ENCODE measurements at regions not wholly inside any gene's neighbourhood (a gene's known extent, or its start where the extent isn't known, plus 50 kb on each side); places are given as distances from the start of the nearest gene placed in this dataset.

DNA sequence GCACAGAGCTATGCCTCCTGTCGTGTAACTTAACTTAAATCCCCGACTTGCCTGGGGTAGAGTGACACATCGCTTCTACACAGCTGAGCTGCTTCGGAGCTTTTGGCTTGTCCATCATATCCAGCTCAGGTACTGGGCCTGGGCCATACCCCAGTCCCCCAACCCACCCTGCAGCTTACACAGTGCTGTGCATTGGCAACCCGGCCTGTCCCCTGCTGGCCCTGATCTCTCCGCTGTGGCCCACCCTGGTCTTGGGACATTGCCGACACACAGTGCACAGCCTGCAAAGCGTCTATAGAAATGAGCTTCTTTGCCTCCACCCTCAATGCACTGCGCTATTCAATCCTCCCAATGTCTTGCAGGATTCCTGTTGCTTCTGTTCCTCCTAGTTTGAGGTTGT is 342.8 kb upstream of the RAB6C start:
- Histone ChIP-seq H2AFZ (no peak overlapping the region), H3K27me3 (ENCODE audit: control insufficient read depth, insufficient read depth, low read length) (no peaks in the 10 kb centered on the region), H3K9me3 (ENCODE audit: control insufficient read depth, low read length) (no peaks in the 10 kb centered on the region), H3K4me2 (ENCODE audit: low read length) (no peak overlapping the region), H3K4me3 (ENCODE audit: low read depth, low read length) (no peak overlapping the region), H3K27ac (no peak overlapping the region), H3K4me1 (no peaks in the 10 kb centered on the region), H3K79me2 (no peaks in the 10 kb centered on the region), H3K36me3 (ENCODE audit: control insufficient read depth, insufficient read depth, low read length) (no peaks in the 10 kb centered on the region), H3K9ac (no peak overlapping the region)
- TF ChIP-seq, protein P1, sequence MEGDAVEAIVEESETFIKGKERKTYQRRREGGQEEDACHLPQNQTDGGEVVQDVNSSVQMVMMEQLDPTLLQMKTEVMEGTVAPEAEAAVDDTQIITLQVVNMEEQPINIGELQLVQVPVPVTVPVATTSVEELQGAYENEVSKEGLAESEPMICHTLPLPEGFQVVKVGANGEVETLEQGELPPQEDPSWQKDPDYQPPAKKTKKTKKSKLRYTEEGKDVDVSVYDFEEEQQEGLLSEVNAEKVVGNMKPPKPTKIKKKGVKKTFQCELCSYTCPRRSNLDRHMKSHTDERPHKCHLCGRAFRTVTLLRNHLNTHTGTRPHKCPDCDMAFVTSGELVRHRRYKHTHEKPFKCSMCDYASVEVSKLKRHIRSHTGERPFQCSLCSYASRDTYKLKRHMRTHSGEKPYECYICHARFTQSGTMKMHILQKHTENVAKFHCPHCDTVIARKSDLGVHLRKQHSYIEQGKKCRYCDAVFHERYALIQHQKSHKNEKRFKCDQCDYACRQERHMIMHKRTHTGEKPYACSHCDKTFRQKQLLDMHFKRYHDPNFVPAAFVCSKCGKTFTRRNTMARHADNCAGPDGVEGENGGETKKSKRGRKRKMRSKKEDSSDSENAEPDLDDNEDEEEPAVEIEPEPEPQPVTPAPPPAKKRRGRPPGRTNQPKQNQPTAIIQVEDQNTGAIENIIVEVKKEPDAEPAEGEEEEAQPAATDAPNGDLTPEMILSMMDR (IDR thresholded peaks at IDR 0.05) = no peak

DNA sequence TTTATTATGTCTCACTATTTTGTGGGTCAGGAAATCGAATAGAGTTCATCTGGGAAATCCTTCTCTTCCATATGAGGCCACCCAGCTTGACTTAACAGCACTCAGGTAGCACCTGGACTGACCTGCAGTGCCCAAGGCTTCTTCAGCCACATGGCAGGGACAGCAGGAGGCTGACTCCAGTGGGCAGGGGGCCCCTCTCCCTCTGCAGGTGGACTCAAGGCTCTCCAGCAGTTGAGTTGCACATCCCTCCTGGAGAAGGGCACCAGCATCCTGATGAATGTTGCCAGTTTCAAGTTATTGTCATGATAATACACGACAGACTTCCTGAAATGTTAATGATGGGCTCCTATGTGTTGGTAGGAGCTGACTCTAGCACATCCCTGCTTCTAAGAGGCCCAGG is 338.1 kb upstream of the RAB6C start:
- H3K79me2 ChIP-seq = no peaks in the 10 kb centered on the region
- TF ChIP-seq, protein P1 (IDR thresholded peaks at IDR 0.05) = no peak

DNA sequence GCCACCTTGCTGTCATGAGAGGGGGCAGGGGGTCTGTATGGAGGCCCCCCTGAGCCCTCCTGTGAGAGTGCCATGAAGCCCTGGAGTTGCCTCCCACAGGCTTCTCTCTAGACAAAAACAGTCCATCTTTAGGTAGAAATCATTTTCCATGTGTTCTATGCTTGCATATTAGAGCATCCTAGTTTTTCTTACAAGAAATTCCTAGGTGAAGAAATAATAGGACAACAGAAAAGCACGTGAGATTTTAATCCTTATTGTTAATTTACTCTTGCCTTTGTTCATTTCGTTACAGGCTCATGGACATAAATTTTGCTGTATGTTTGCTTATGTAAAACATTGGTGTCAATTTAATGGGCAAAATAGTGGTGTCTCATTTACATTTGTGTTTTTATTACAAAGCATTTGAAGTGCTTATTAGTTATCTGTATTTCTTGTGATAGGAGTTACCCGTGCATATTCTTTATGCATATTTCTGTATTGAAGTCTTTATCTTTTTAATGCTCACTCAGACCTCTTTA is 336.9 kb upstream of the RAB6C start:
- Histone ChIP-seq H3K79me2 (no peaks in the 10 kb centered on the region), H3K27me3 (ENCODE audit: control insufficient read depth, insufficient read depth, low read length) (no peaks in the 10 kb centered on the region), H3K4me1 (no peaks in the 10 kb centered on the region)

More for the DNA sequence above, 338.1 kb upstream of the RAB6C start:
- Histone ChIP-seq H3K4me1 (no peaks in the 10 kb centered on the region), H3K4me3 (ENCODE audit: low read depth, low read length) (no peak overlapping the region), H3K9ac (no peak overlapping the region), H3K27ac (no peak overlapping the region), H3K27me3 (ENCODE audit: control insufficient read depth, insufficient read depth, low read length) (no peaks in the 10 kb centered on the region), H3K36me3 (ENCODE audit: control insufficient read depth, insufficient read depth, low read length) (no peaks in the 10 kb centered on the region), H3K4me2 (ENCODE audit: low read length) (no peak overlapping the region), H2AFZ (no peak overlapping the region), H3K9me3 (ENCODE audit: control insufficient read depth, low read length) (no peaks in the 10 kb centered on the region)

DNA sequence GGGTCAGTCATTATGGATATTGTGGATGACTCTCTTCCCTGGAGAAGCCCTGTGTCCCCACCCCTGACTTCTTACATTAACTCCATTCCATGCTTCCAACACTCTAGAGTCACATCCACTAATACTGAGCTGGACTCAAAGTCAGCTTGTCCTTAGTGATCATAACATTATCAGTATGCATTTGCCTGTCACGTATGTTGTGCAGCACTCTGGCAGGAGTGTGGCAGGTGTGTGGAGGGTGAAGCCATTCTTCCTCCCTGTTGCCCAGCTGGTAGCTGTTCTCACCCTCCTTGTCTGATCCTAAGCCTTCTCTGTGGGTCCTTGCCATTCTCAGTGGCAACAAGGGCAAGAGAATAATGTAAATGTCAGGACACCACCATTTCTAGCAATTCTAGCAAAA is 334.1 kb upstream of the RAB6C start:
- H3K4me1 ChIP-seq = no peaks in the 10 kb centered on the region
- no peaks in the 10 kb centered on the region for H3K36me3 ChIP-seq (ENCODE audit: control insufficient read depth, insufficient read depth, low read length)
- no peak overlapping the region for H2AFZ ChIP-seq
- H3K4me2 ChIP-seq (ENCODE audit: low read length) = no peak overlapping the region
- H3K79me2 ChIP-seq = no peaks in the 10 kb centered on the region
- no peak overlapping the region for H3K9ac ChIP-seq
- no peaks in the 10 kb centered on the region for H3K27me3 ChIP-seq (ENCODE audit: control insufficient read depth, insufficient read depth, low read length)
- H3K9me3 ChIP-seq (ENCODE audit: control insufficient read depth, low read length) = no peaks in the 10 kb centered on the region
- no peak overlapping the region for H3K27ac ChIP-seq
- no peak overlapping the region for H3K4me3 ChIP-seq (ENCODE audit: low read depth, low read length)
- TF ChIP-seq, protein P1 (IDR thresholded peaks at IDR 0.05) = no peak

More for the DNA sequence above, 336.9 kb upstream of the RAB6C start:
- no peak overlapping the region for H3K27ac ChIP-seq
- H3K4me2 ChIP-seq (ENCODE audit: low read length) = no peak overlapping the region
- no peaks in the 10 kb centered on the region for H3K36me3 ChIP-seq (ENCODE audit: control insufficient read depth, insufficient read depth, low read length)
- no peak overlapping the region for H3K9ac ChIP-seq
- H3K9me3 ChIP-seq (ENCODE audit: control insufficient read depth, low read length) = no peaks in the 10 kb centered on the region
- TF ChIP-seq, protein P1 (IDR thresholded peaks at IDR 0.05) = no peak
- no peak overlapping the region for H3K4me3 ChIP-seq (ENCODE audit: low read depth, low read length)
- no peak overlapping the region for H2AFZ ChIP-seq

DNA sequence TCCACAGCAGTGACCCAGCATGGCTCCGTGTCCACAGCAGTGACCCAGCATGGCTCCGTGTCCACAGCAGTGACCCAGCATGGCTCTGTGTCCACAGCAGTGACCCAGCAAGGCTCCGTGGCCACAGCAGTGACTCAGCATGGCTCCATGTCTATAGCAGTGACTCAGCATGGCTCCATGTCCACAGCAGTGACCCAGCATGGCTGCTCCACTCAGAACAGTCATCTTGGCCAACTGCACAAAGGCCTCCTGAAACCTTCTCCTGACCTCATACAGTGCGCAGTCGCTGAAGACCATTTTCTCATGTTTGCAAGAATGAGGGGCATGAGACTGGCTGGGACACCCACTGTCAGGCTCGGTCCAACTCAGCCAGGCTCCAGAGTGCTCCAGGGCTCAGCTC is 333.4 kb upstream of the RAB6C start:
- Histone ChIP-seq H3K27ac (no peak overlapping the region), H3K4me1 (no peaks in the 10 kb centered on the region), H3K4me3 (ENCODE audit: low read depth, low read length) (no peak overlapping the region), H3K4me2 (ENCODE audit: low read length) (no peak overlapping the region), H2AFZ (no peak overlapping the region), H3K27me3 (ENCODE audit: control insufficient read depth, insufficient read depth, low read length) (no peaks in the 10 kb centered on the region), H3K79me2 (no peaks in the 10 kb centered on the region), H3K9me3 (ENCODE audit: control insufficient read depth, low read length) (no peaks in the 10 kb centered on the region), H3K9ac (no peak overlapping the region), H3K36me3 (ENCODE audit: control insufficient read depth, insufficient read depth, low read length) (no peaks in the 10 kb centered on the region)
- TF ChIP-seq, protein P1 (IDR thresholded peaks at IDR 0.05) = no peak

Measured in parathyroid adenoma (tissue), 2 donors.